K562 (cell line): ENCODE measurements at regions not wholly inside any gene's neighbourhood (a gene's known extent, or its start where the extent isn't known, plus 50 kb on each side); places are given as distances from the start of the nearest gene placed in this dataset.

Source experiments
- ATAC-seq: fragments of 200-7000 bp; cut with Tn5 transposase; 3 replicates; pipeline ENCODE4 v1.9.1; 2020; ENCODE audit warnings: moderate library complexity
- BruUV-seq: library from RNA; stranded (reverse); fragments of 400-500 nt; replicated peaks from 2 replicates; lab custom pipeline; 2021; lab: Mats Ljungman, UMichigan
- CTCF ChIA-PET: fragments of 300-600 bp; formaldehyde crosslinking; extraction: SDS; loops from one replicate; lab custom pipeline; 2021; ENCODE audit warnings: low intra/inter-chr PET ratio; lab: Yijun Ruan, JAX
- POLR2A ChIA-PET: fragments of 300-600, 350-650 bp; sonication (Branson Sonifier 250); formaldehyde crosslinking; extraction: SDS; loops from one replicate; lab custom pipeline; 2021; ENCODE audit warnings: antibody characterized with exemption, inconsistent platforms; lab: Yijun Ruan, JAX
- DNase-seq, 4 experiments: peaks; one replicate each; pipeline versions ENCODE4 v3.0.0 to v3.0.0-alpha.2; 2011 to 2018; ENCODE audit warnings: low spot score in 3 of 4, mixed read lengths in 3 of 4; ENCODE audit errors: extremely low read depth in 1 of 4
- FAIRE-seq: peaks from 2 replicates; lab custom pipeline; 2011; peaks lifted over from hg19 to GRCh38; lab: Jason Lieb, UNC
- H2AFZ ChIP-seq: 2 replicates; pipeline ENCODE4 v1.6.0; 2011; ENCODE audit warnings: low read depth, low read length, control low read depth, inconsistent platforms
- H3K27ac ChIP-seq: fragments of 200-600 bp; 3 replicates; pipeline ENCODE4 v1.8.0; 2011; ENCODE audit warnings: low read depth, mild to moderate bottlenecking, control low read depth, inconsistent platforms, low read length, moderate library complexity, mixed read lengths; ENCODE audit errors: extremely low read depth
- H3K27me3 ChIP-seq, 2 experiments: fragments of 300-600 bp in 1 of 2; 2 replicates in 1 of 2; 3 replicates in 1 of 2; pipeline versions ENCODE4 v1.6.0 to v1.8.0; 2011; ENCODE audit warnings: inconsistent platforms in 2 of 2, low read length in 2 of 2, mild to moderate bottlenecking in 1 of 2, mixed read lengths in 1 of 2, moderate library complexity in 1 of 2; ENCODE audit not compliant: control insufficient read depth in 2 of 2, insufficient read depth in 2 of 2
- H3K36me3 ChIP-seq: fragments of 300-600 bp; 3 replicates; pipeline ENCODE4 v1.8.0; 2011; ENCODE audit warnings: mild to moderate bottlenecking, low read length, inconsistent platforms; ENCODE audit not compliant: control insufficient read depth, insufficient read depth
- H3K4me1 ChIP-seq, 2 experiments: fragments of 200-600 bp in 1 of 2; replicated peaks in 1 of 2; 2 replicates in 1 of 2; 3 replicates in 1 of 2; pipeline versions ENCODE4 v1.5.1 to v1.8.0; 2011; ENCODE audit warnings: inconsistent platforms in 2 of 2, low read length in 2 of 2, mild to moderate bottlenecking in 1 of 2, mixed read lengths in 1 of 2, moderate library complexity in 1 of 2; ENCODE audit not compliant: control insufficient read depth in 2 of 2, insufficient read depth in 2 of 2
- H3K4me2 ChIP-seq: 2 replicates; pipeline ENCODE4 v1.6.1; 2011; ENCODE audit warnings: low read length, control low read depth, inconsistent platforms, mixed read lengths; ENCODE audit not compliant: insufficient read depth
- H3K4me3 ChIP-seq: fragments of 200-600 bp; sonication (generic), shearing (Covaris generic); 2 replicates; pipeline ENCODE4 v1.5.1; 2016; ENCODE audit warnings: control low read depth, inconsistent platforms
- H3K79me2 ChIP-seq: fragments of 200-600 bp; 3 replicates; pipeline ENCODE4 v1.8.0; 2011; ENCODE audit warnings: low read length, inconsistent platforms; ENCODE audit not compliant: control insufficient read depth, insufficient read depth
- H3K9ac ChIP-seq, 2 experiments: 2 replicates each; pipeline versions ENCODE4 v1.6.0 to v1.6.1; 2011; ENCODE audit warnings: low read depth in 2 of 2, low read length in 2 of 2, control low read depth in 1 of 2, inconsistent platforms in 1 of 2, mild to moderate bottlenecking in 1 of 2, mixed read lengths in 1 of 2; ENCODE audit not compliant: insufficient read depth in 1 of 2
- H3K9me1 ChIP-seq: one replicate; pipeline ENCODE4 v1.6.0; 2011; ENCODE audit warnings: inconsistent platforms, mild to moderate bottlenecking, low read length, moderate library complexity; ENCODE audit not compliant: control insufficient read depth, insufficient read depth
- H3K9me3 ChIP-seq: replicated peaks from 2 replicates; pipeline ENCODE4 v1.5.1; 2011; ENCODE audit warnings: low read depth, low read length, inconsistent platforms; ENCODE audit not compliant: control insufficient read depth, insufficient read depth
- H4K20me1 ChIP-seq: replicated peaks from 2 replicates; pipeline ENCODE4 v1.6.1; 2011; ENCODE audit warnings: low read length, inconsistent platforms, mixed read lengths; ENCODE audit not compliant: control insufficient read depth, insufficient read depth
- CTCF ChIP-seq, 3 experiments: IDR thresholded peaks in 2 of 3; conservative IDR thresholded peaks in 1 of 3; 2 replicates each; pipeline ENCODE4 v1.5.1; 2011 to 2012; ENCODE audit warnings: low read length in 3 of 3, mild to moderate bottlenecking in 3 of 3, control low read depth in 2 of 3, improper control_type of control experiment in 1 of 3, inconsistent platforms in 1 of 3, low read depth in 1 of 3, mixed read lengths in 1 of 3, moderate library complexity in 1 of 3; ENCODE audit not compliant: insufficient read depth in 2 of 3
- GABPA ChIP-seq: fragments of 200-800 bp; sonication (Bioruptor generic); conservative IDR thresholded peaks from 2 replicates; pipeline ENCODE4 v1.6.1; 2016; ENCODE audit warnings: low read depth, missing genetic modification characterization, missing compliant biosample characterization
- GATA2 ChIP-seq: sonication (generic); formaldehyde crosslinking; IDR thresholded peaks from 2 replicates; pipeline ENCODE4 v1.4.0; 2020; ENCODE audit warnings: mild to moderate bottlenecking, missing genetic modification reagents
- KLF13 ChIP-seq: fragments of 450-650 bp; IDR thresholded peaks from 2 replicates; pipeline ENCODE4 v1.6.1; 2016; ENCODE audit warnings: missing genetic modification characterization, low read depth, mild to moderate bottlenecking, missing compliant biosample characterization, moderate library complexity, borderline replicate concordance
- LCOR ChIP-seq: sonication (generic); formaldehyde crosslinking; IDR thresholded peaks from 2 replicates; pipeline ENCODE4 v1.8.0; 2022; ENCODE audit warnings: mild to moderate bottlenecking, missing genetic modification reagents
- MNT ChIP-seq, 2 experiments: fragments of 450-650 bp; conservative IDR thresholded peaks; 2 replicates each; pipeline ENCODE4 v1.6.1; 2017; ENCODE audit warnings: mild to moderate bottlenecking in 2 of 2, moderate library complexity in 2 of 2
- MTA3 ChIP-seq: fragments of 450-650 bp; formaldehyde crosslinking; IDR thresholded peaks from 2 replicates; pipeline ENCODE4 v1.6.1; 2017; ENCODE audit warnings: mild to moderate bottlenecking, borderline replicate concordance
- NUFIP1 ChIP-seq: fragments of 450-650 bp; IDR thresholded peaks from 2 replicates; pipeline ENCODE4 v1.6.1; 2018; ENCODE audit not compliant: partially characterized antibody
- PBX2 ChIP-seq, 2 experiments: IDR thresholded peaks in 1 of 2; conservative IDR thresholded peaks in 1 of 2; 2 replicates each; pipeline ENCODE4 v1.6.1; 2016; ENCODE audit warnings: low read depth in 2 of 2, mild to moderate bottlenecking in 1 of 2, missing compliant biosample characterization in 1 of 2, missing genetic modification characterization in 1 of 2, moderate library complexity in 1 of 2
- RBM14 ChIP-seq: fragments of 200-400 bp; formaldehyde crosslinking; IDR thresholded peaks from 2 replicates; pipeline ENCODE4 v1.6.1; 2018; ENCODE audit warnings: low read depth, mild to moderate bottlenecking, low read length, moderate library complexity, borderline replicate concordance; ENCODE audit not compliant: insufficient read depth
- ZNF146 ChIP-seq: IDR thresholded peaks from one replicate; pipeline ENCODE4 v1.6.1; 2018; ENCODE audit warnings: missing compliant biosample characterization; ENCODE audit not compliant: unreplicated experiment
- ZNF518B ChIP-seq: fragments of 250-450 bp; sonication (Bioruptor Pico); IDR thresholded peaks from 2 replicates; pipeline ENCODE4 v1.5.0; 2021; ENCODE audit warnings: mild to moderate bottlenecking, moderate library complexity
- WGBS: fragments of 100-300 bp; shearing (Covaris generic); methylation state at CpG from one replicate; pipeline ENCODE4 v1.1.6; 2016; ENCODE audit warnings: low coverage, mixed read lengths; ENCODE audit not compliant: insufficient coverage; ENCODE audit errors: missing lambda C conversion rate; 5-methylcytosine and 5-hydroxymethylcytosine counted together
- in situ Hi-C: fragments of 300-500 bp; cut with MboI; formaldehyde crosslinking; loops from 4 replicates; pipeline ENCODE4 v1.15.0; 2018; ENCODE audit warnings: inconsistent platforms, mixed read lengths
- intact Hi-C: fragments of 100-400 bp; cut with micrococcal nuclease; formaldehyde crosslinking; loops from 2 replicates; pipeline ENCODE4 v1.14.2; 2022

- Histone ChIP-seq H3K4me1 (no peaks in the 10 kb centered on the region), H3K27me3 (peaks cover 1 to 3% of the 10 kb centered on the region in 2 experiments; a peak in 2 of 5 replicates), H3K9me1 (no peaks in the 10 kb centered on the region), H3K36me3 (no peaks in the 10 kb centered on the region), H3K4me2 (no peak overlapping the region), H3K9ac (no peak overlapping the region), H3K9me3 (no peaks in the 10 kb centered on the region), H3K4me3 (no peak overlapping the region), H4K20me1 (no peaks in the 10 kb centered on the region), H3K27ac (no peak overlapping the region), H2AFZ (no peak overlapping the region), H3K79me2 (no peaks in the 10 kb centered on the region)
- ChIA-PET CTCF (no interaction called here), POLR2A (no interaction called here)
- DNase-seq = no peak
- ATAC-seq = no peak
- BruUV-seq = no TSS peak
- intact Hi-C loops (no loop called here), in situ Hi-C loops (no loop called here)
- no peak for FAIRE-seq
- WGBS = 0% methylated on average over 1 of the region's 1 CpG
- TF ChIP-seq ZNF146 (CRISPR knock-in tag) = no peak
- no peak for TF ChIP-seq CTCF (IDR thresholded peaks at IDR 0.05 in 2 of 3, conservative IDR thresholded peaks at IDR 0.05 in 1 of 3; ENCODE audit: insufficient read depth in 2 of 3, low read depth in 1 of 3, low read length in 3 of 3)
- no peak for TF ChIP-seq NUFIP1
- no peak for TF ChIP-seq GATA2 (CRISPR knock-in tag)
- TF ChIP-seq ZNF518B = no peak
- TF ChIP-seq PBX2 (CRISPR knock-in tag; IDR thresholded peaks at IDR 0.05; ENCODE audit: low read depth) = no peak
- TF ChIP-seq PBX2 (tag; conservative IDR thresholded peaks at IDR 0.05; ENCODE audit: low read depth) = no peak
- no peak for TF ChIP-seq MNT (conservative IDR thresholded peaks at IDR 0.05)
- no peak for TF ChIP-seq RBM14
- no peak for TF ChIP-seq KLF13 (tag)
- TF ChIP-seq MTA3 = no peak
- TF ChIP-seq LCOR (CRISPR knock-in tag) = no peak
- TF ChIP-seq GABPA (tag) = no peak
These were observed 55.8 kb upstream of the PAK1 start for GRCh38 chr11:77529685-77530084.
